Muscle of arm (tissue), 1 donor: ENCODE measurements at regions not wholly inside any gene's neighbourhood (a gene's known extent, or its start where the extent isn't known, plus 50 kb on each side); places are given as distances from the start of the nearest gene placed in this dataset.
"Not testable (repeated sequence)": the region's sequence is repeated elsewhere in the genome, so short reads cannot be mapped to it uniquely, and the experiment has no call there.

ENCODE experiments used
- DNase-seq: peaks from one replicate; pipeline ENCODE4 v3.0.0-alpha.2; 2013

DNA sequence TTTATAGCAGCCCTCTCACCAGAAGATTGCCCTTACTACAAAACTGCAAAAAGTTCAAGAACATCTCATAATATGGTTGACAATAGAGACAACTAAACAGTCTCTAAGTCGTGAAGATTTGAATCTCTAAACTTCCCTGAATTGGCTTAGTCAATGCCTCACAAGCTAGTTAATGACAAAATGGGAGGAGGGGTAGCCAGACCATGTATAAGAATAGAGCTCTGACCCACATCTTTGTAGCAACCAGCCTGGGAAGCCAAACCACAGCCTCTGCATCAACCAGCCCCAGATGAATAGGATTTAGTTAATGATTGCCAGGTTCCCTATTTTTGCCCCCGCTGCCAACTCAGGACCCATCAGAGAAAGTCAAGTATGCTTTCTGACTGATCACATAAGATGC is 1265.9 kb upstream of the PCDH10 start:
- DNase-seq = not testable (repeated sequence)

DNA sequence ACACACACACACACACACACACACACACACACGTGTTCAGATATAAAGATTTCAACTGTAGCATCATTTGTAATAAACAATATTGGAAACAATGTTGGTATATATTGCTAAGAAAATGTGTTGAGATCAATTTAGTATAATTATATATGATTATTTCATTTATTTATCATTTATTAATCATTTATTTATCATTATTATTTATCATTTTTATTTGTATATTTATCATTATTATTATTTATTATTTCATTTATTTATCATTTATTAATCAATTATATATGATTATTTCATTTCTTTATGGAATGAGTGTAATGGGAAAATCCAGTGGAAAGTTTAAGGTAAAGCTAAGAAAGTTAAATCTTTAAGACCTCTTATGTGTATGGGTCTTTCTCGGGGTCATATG is 1223.4 kb upstream of the PCDH10 start:
- DNase-seq = not testable (repeated sequence)

DNA sequence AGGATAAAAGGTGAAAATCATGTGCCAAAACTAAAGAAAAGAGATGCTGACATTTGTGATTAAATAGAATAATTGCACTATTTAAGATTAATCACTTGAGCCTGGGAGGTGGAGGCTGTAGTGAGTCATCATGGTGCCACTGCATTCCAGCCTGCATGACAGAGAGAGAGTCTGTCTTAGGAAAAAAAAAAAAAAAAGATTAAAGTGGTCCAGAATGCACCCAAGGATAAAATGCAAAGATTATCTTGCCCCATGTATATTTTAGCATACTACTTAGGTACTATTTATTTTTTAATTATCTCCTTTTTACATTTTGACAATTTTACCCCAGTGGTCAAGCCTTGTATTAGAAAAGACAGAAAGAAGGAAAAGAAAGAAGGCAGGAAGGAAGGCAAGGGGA is 1181.4 kb upstream of the PCDH10 start:
- DNase-seq = not testable (repeated sequence)

DNA sequence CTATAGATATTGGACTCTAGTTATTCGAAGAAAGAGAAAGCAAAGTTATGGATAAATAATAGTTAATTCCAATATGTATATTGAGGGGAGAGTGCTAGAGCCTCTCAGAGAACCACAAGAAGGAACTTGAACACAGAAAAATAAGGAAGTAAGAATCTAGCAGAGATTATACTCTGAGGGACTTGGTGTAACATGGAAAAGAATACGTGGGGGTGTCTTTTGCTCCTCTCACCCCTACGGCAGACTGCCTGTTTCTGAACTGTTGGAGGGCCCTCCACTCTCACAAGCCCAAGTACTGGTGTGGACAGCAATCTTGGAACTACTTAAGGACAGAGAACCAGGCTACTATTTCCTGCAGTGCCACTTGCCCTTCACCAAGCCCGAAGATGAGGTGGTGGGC is 1174.4 kb upstream of the PCDH10 start:
- no peak for DNase-seq

DNA sequence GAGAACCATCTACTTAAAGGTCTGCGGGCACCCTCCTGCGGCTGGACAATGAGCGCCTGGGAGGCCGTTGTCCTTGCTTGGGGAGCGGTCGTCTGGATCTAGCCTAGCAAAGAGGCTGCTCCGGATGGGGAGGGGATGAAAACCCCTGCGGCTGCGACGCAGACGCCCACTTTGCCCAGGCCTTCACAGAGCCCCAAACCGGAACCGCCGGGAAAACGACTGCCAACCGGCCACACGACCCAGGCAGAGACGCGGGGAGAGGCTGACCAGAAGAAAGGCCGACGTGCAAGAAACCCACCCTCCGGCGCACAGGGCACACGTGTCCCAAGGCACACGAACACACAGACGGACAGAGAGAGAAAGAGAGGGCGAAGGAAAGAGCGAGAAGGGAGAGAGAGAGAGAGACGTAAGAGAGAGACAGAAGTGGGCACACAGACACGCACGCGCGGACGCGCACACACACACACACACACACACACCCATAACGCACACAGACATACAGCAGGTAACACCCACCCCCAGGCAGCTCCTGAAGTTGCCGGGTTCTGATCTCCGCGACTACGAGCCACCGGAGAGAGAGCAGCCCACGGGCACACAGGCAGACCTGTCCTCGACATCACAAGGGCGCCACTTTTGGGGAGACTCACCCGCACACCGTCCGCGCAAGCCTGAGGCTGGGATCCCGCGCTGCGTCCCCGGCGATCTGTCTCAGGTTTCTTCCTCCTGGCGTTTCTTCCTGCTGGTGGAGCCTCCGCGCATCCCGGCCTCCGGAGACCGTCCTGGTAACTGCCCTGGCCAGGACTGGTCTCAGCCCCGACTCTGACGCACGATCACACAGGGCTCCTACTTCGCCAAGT is 1173.6 kb upstream of the PCDH10 start:
- DNase-seq = peak; percentile 10

DNA sequence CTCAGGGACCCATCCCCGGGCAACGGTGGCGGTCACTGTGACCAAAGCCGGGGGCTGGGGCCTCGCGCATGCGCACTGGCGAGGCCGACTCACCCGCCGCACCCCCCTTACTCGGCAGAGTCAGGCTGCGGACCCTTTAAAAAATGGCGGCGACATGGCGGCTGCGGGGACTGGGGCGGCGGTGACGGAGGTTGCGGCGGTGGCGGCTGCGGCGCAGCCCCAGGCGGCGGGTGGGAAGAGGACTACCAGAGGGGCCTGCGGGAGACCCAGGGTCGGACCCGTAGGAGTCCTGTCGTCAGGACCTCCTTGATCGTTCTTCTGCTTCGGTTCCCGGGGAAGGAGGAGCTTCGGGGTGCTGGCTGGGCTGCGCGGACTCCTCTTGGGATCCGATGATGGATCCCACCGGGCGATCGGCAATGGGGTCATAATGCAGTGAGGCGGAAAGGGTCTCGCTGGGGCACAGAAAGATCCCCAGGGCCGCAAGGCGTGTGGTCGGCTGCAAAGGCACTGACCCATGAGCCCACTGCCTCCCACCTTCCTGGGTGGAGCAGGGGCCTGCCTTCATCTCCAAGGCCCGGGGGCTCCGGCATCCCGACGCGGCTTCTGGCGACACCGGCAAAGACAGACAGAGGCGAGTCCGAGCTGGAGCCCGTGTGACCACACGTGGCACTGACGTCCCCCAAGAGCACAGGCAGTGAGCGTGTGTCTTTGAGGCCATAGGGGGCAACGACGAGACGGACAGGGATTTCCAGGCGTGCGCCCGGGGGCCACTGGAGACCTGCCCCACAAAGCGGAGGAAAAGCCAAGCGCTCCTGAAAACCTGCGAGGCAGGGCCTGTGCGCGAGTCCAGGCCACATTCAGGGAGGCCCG is 1172.7 kb upstream of the PCDH10 start:
- not testable (repeated sequence) for DNase-seq

DNA sequence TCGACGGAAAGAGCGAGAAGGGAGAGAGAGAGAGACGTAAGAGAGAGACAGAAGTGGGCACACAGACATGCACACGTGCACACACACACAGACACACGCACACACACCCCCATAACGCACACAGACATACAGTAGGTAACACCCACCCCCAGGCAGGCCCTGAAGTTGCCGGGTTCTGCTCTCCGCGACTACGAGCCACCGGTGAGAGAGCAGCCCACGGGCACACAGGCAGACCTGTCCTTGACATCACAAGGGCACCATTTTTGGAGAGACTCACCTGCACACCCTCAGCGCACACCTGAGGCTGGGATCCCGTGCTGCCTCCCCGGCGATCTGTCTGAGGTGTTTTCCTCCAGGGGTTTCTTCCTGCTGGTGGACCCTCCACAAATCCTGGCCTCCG is 1171.0 kb upstream of the PCDH10 start:
- no peak for DNase-seq

DNA sequence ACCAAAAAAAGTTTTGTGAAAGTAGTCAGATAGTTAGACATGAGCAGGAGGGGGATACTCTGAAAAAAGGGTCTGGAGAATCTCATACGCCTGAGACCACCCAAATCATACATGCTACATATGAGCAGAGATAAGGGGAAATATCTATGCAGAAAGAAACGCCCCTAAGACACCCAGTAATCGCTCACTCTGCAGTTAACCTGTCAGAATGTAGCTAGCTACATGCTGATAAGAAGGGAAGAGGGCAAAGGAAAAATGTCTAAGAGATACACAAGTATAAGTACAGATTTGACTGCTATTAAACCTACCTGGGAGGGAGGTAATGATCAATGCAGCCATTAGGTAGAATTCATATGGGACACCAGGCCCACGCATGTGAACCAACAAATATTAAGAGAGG is 1159.5 kb upstream of the PCDH10 start:
- DNase-seq = no peak

DNA sequence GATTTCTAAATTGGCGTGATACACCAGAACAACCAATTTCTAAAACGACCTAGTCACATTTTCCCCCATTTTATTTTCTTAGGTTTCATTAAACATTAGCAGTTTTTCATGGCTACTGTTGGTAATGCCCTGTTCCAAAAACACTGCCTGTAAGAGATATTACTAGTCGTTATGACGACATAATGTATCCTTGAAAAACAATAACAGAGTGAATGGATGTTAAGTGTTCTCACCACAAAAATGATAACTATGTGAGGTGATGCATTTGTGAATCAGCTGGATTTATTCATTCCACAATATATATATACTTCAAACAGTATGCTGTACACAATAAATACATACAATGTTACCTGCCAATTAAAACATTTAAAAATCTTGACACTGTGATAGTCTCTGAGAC is 1147.6 kb upstream of the PCDH10 start:
- DNase-seq = no peak

DNA sequence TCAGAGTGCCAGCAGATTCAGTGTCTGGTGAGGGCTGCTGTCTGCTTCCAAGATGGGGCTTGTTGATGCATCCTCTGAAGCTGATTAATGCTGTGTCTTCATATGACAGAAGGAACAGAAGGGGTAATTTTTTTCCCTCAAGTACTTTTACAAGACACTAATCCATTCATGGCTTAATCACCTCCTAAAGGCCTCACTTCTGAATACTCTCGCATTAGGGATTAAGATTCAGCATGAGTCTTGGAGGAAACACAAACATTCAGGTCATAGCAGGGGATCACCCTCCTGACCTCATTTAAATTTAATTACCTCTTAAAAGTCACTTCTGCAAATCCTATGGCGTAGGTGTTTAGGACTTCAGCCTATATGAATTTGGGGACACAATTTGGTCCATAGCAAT is 1145.5 kb upstream of the PCDH10 start:
- no peak for DNase-seq

DNA sequence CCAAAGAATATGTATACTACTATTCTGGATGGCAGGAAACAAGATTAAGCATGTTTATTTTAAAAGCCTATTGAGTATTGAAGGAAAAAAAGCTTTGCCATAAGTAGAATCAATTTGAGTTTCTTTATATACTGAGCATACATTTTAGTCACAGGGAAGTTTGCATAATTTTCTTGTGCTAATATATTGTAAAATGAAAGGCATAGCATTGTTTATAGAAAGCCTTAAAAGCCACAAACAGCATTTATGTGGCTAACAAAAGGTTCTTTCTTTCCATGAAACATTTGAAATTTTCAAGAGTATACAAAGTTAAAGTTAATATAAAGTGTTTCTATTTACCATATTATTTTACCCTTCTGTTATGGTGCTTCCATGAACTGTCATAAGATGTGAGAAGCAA is 1133.8 kb upstream of the PCDH10 start:
- DNase-seq = no peak

DNA sequence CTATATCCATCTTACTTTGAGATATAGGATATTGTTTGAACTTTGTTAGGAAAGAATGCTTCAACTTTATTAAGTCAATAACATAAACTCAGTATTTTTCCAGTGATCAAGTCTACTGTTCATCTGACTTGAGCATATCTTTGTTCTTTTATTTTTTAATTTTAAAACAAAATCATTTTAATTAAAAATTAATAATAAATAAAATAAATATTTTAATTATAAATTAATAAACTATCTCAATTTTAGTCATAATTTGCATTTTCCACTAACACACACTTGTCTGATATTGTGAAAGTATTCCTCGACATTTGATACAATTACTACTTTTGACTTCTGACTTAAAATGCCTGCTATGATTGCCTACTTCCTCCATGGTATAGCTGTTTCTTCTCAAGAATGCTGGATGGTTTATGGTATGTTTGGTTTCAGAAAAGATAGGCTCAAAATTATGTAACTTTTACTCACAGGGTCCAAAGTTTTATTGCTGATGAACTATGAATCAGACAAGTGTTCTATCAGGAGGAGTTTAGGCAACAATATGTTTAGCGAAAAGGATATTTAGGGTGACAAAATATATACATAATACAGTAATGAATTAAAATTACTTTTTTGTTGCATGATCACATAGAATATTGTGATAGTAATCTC is 1132.3 kb upstream of the PCDH10 start:
- no peak for DNase-seq

DNA sequence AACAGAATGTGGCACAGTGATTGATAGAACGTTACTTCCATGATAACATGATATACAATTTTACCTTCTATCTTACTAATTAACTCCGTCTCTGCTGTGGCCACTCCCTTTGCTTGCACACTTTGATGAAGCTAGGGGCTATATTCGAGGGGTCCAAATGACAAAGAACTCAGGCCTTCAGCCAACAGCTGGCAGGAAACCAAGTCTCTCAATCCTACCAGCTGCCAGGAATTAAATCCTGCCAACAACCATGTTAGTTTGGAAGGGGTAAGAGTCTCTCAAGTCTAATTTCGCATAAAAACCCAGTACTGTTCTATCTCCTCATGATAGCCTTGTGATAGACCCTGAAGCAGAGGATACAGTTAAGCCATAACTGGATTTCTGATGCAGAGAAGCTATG is 1122.9 kb upstream of the PCDH10 start:
- DNase-seq = no peak

DNA sequence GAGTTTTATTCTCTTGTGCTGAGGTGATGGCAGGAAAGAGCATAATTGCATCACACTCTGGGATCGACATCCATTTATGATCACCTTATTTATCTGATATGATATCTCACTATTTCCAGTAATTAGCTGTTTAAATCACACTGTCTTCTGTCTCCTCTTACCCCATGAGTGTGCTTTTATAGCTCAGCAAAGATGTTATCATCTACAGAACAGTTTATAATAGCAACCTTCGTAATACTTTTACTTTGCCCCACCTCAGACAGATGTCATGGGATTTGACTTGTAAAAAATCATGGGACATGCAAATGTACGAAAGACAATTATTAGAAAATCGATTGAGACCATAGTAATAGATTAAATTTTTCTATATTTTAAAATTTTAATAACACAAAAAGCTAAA is 1122.3 kb upstream of the PCDH10 start:
- no peak for DNase-seq

DNA sequence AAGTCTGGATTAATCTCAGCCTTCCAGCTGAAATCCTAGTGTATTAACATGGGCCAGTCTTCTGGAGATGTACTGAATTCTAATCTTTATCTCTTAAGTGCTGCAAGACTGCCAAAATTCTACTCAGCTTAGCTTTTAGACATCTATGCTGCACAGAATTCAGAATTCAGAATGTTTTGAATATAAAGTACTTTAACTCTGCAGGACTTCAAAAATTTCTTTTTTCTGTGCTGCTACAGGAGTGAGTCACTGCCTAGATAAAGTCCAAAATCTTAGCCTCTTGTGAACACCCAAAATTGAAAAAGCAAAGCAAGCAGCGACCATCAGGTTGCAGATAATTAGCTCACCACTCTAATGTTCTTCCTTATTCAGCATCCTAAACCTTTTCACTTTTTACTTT is 1092.6 kb upstream of the PCDH10 start:
- no peak for DNase-seq

DNA sequence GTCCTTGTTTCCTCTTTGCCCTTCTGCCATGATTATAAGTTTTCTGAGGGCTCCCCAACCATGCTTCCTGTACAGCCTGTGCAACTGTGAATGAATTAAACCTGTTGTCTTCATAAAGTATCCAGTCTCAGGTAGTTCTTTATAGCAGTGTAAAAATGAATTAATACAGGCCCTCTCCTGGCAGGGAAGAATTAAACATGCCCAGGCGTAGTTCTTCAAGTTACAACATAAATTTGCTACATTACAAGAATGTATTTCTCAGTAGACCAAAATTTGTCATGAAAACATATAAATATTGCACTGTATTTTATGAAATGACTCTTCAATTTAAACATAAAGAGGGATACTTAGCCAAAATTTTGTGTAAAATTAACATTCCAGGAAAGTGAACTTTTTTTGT is 1089.9 kb upstream of the PCDH10 start:
- DNase-seq = no peak

DNA sequence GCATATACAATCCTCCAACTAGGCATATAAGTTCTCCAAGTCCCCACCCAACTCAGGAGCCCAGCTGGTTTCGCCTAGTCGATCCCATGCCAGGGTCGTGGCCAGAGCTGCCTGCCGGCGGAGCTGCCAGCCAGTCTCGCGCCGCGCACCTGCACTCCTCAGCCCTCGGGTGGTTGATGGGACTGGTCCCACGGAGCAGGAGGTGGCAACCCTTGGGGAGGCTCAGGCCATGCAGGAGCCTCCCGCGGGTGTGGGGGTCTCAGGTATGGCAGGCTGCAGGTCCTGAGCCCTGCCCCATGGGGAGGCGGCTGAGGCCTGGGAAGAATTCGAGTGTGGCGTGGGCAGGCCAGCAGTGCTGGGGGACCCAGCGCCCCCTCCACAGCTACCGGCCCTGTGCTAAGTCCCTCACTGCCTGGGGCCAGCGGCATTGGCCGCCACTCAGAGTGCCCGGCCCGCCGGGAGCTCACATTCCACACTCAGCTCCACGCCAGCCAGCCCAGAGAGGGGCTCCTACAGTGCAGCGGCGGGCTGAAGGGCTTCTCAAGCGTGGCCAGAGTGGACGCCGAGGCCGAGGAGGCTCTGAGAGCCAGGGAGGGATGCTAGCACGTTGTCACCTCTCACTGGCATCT is 1086.4 kb upstream of the PCDH10 start:
- DNase-seq = no peak

DNA sequence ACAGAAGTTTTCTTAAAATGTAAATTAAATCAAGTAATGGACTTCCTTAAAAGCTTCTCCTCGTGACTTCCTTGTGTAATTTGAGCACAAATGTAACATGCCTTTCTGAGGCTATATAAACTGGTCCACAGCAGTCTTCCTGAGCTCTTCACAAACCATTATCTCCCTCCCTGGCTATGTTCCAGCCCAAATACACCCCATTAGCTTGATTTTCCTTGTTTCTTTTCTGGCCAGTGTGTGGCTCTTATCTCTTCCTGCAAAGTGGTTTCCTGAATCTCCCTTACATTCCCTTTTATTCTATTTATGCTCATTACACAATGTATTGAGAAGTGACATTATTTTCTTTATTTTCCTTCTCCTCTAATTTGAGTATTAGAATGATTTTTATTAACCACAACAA is 1085.3 kb upstream of the PCDH10 start:
- DNase-seq = no peak

DNA sequence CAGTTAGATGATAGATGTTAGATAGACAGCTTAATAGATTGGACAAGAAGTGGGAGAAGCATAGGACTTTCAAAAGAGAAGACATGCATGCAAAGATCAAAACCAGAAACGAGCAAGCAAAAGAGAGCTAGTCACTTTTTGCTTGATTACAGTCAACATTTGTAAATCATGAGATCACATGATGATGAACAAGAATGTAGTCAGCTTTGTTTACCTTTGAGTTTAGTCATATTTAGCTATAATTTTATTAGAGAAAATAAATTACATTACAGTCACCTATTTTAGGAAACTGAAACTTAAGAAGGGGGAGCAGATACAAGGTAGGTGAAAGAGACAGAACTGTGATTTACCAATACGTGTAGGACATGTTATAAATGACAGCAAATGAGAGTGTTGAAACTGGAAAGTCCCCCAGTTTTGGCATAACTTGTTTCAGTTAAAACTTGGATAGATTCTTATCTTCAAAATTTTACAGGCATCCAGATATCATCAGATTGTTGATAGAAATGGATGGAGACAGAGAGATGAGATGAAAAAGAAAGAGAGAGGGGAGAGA is 1083.1 kb upstream of the PCDH10 start:
- no peak for DNase-seq

DNA sequence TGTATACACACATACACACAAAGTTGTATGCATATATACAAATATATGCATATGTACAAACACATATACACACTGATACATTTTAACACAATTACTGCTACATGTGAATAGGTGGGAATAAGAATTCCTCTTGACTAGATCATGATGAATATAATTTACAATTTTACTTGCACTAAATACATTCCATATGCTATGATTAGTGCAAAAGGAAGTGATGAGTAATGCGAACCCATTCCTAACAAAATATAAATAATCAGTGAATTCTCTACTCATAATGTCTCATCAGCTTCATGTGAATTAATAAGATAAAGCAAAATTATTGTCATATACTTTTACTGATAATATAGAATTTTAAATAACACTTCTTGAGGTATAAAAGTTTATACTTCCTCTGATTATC is 1077.3 kb upstream of the PCDH10 start:
- no peak for DNase-seq

DNA sequence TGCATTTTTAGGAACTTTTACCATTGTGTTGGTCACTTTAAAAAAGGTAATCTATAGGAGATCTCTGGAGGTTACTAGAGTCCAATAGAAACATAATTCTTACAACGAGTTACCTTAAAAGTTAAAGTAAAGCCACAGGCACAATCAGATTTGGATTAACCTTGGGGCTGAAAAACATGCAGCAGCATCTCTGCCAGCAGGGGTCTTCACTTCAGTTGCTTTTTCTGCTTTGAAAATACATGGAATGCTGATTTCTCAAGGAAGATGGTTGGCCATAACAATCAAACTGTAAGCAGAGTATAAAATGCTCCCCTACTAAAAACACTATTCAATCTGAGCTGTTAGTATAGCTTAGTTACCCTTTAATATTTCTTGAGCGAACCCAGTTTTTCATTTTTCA is 1072.3 kb upstream of the PCDH10 start:
- DNase-seq = no peak

DNA sequence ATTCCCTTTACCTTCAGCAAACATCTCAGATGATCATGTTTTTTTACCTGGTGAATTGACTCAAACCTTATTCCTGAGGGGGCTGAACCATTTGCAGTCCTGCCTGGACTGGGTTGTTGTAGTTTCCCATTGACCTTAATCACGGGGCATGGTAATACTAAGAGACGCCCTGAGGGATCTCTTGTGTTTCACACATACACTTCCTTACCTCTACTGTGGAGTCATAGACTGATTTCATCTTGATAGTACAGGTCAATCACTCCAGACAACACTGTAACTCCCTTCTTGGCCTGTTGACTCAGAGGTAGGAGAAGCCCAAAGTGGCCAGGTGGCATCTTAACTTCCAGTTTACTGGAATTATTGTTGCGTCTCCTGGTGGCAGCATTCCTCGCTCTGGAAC is 1064.0 kb upstream of the PCDH10 start:
- no peak for DNase-seq
